NB4 (cell line): ENCODE measurements at regions not wholly inside any gene's neighbourhood (a gene's known extent, or its start where the extent isn't known, plus 50 kb on each side); places are given as distances from the start of the nearest gene placed in this dataset.

ENCODE experiments used
- DNase-seq: peaks from one replicate; pipeline ENCODE4 v3.0.0; 2010; ENCODE audit warnings: low read depth
- H3K4me3 ChIP-seq: one replicate; pipeline ENCODE4 v1.5.1; 2011; ENCODE audit warnings: mild to moderate bottlenecking, low read depth, low read length, moderate library complexity
- CTCF ChIP-seq: IDR thresholded peaks from one replicate; pipeline ENCODE4 v1.5.1; 2012; ENCODE audit warnings: low read depth, low read length
- MAX ChIP-seq: IDR thresholded peaks from 2 replicates; pipeline ENCODE4 v1.6.1; 2011; ENCODE audit warnings: low read depth, low read length
- MYC ChIP-seq: IDR thresholded peaks from 2 replicates; pipeline ENCODE4 v1.6.1; 2011; ENCODE audit warnings: low read depth, low read length
- POLR2A ChIP-seq: IDR thresholded peaks from 2 replicates; pipeline ENCODE4 v1.6.1; 2011; ENCODE audit warnings: mild to moderate bottlenecking; ENCODE audit not compliant: insufficient read length; ENCODE audit errors: extremely low read depth

- no peak overlapping the region for H3K4me3 ChIP-seq
- no peak for TF ChIP-seq MAX
- no peak for TF ChIP-seq POLR2A
- TF ChIP-seq MYC: no peak
- no peak for TF ChIP-seq CTCF
- no peak for DNase-seq
Observed at GRCh38 chr10:123523833-123524232, 142.3 kb upstream of the GPR26 start.

GRCh38 chr10:123526356-123527064 is 139.6 kb upstream of the GPR26 start:
- H3K4me3 ChIP-seq: no peak overlapping the region
- DNase-seq: peak; percentile 57
- TF ChIP-seq CTCF (no peak), MYC (no peak), MAX (no peak), POLR2A (no peak)

GRCh38 chr10:123527151-123527550 is 139.0 kb upstream of the GPR26 start:
- H3K4me3 ChIP-seq: no peak overlapping the region
- peak; percentile 24 for DNase-seq
- TF ChIP-seq MAX (no peak), POLR2A (no peak)

- no peak overlapping the region for H3K4me3 ChIP-seq
- DNase-seq: no peak
- TF ChIP-seq MAX (no peak), MYC (no peak), POLR2A (no peak), CTCF (no peak)
Observed at GRCh38 chr10:123529146-123529760, 136.9 kb upstream of the GPR26 start.

- DNase-seq: no peak
- H3K4me3 ChIP-seq: no peak overlapping the region
- TF ChIP-seq MAX (no peak), CTCF (no peak), POLR2A (no peak), MYC (no peak)
Observed at GRCh38 chr10:123530166-123530870, 135.8 kb upstream of the GPR26 start.

GRCh38 chr10:123535386-123535785 is 130.8 kb upstream of the GPR26 start:
- DNase-seq: no peak
- TF ChIP-seq CTCF (no peak), MAX (no peak), POLR2A (no peak), MYC (no peak)
- H3K4me3 ChIP-seq: no peak overlapping the region
